ENCODE measurements at regions not wholly inside any gene's neighbourhood (a gene's known extent, or its start where the extent isn't known, plus 50 kb on each side); places are given as distances from the start of the nearest gene placed in this dataset.

- TF ChIP-seq CTCF (IDR thresholded peaks at IDR 0.05) (no peak), POLR2A (IDR thresholded peaks at IDR 0.05) (no peak)
These were observed 327.9 kb downstream of the LPIN1 start for GRCh38 chr2:12074126-12074844.
